OCI-LY3 (cell line): ENCODE measurements at regions not wholly inside any gene's neighbourhood (a gene's known extent, or its start where the extent isn't known, plus 50 kb on each side); places are given as distances from the start of the nearest gene placed in this dataset.

Experiments used
- H2AFZ ChIP-seq: fragments of 200-600, 300-600 bp; shearing (Covaris generic); 2 replicates; pipeline ENCODE4 v1.6.0; 2014; ENCODE audit warnings: antibody characterized with exemption, low read depth, low read length
- H3K27ac ChIP-seq: fragments of 200-600, 300-600 bp; sonication (generic); 2 replicates; pipeline ENCODE4 v1.5.1; 2014; ENCODE audit warnings: mild to moderate bottlenecking, low read length, moderate library complexity, mixed read lengths
- H3K27me3 ChIP-seq: fragments of 200-600, 300-600 bp; sonication (generic); 2 replicates; pipeline ENCODE4 v1.6.1; 2014; ENCODE audit warnings: low read depth, low read length, mixed read lengths
- H3K36me3 ChIP-seq: fragments of 200-600, 300-600 bp; sonication (generic); replicated peaks from 2 replicates; pipeline ENCODE3; 2014; ENCODE audit warnings: low read depth, low read length, mixed read lengths
- H3K4me1 ChIP-seq: fragments of 300-600, 200-600 bp; sonication (generic); 2 replicates; pipeline ENCODE4 v1.6.1; 2014; ENCODE audit warnings: low read length, mixed read lengths
- H3K4me2 ChIP-seq: fragments of 200-600, 300-600 bp; sonication (generic); 2 replicates; pipeline ENCODE4 v1.6.1; 2014; ENCODE audit warnings: low read length, mixed read lengths
- H3K4me3 ChIP-seq: fragments of 300-600, 200-600 bp; sonication (generic); 2 replicates; pipeline ENCODE4 v1.5.1; 2014; ENCODE audit warnings: antibody characterized with exemption, mild to moderate bottlenecking, low read length, moderate library complexity
- H3K79me2 ChIP-seq: fragments of 300-600, 200-600 bp; shearing (Covaris generic); 2 replicates; pipeline ENCODE4 v1.6.1; 2014; ENCODE audit warnings: mild to moderate bottlenecking, low read length, mixed read lengths
- H3K9ac ChIP-seq: fragments of 300-600, 200-600 bp; shearing (Covaris generic); 2 replicates; pipeline ENCODE4 v1.6.0; 2014; ENCODE audit warnings: mild to moderate bottlenecking, low read length, moderate library complexity
- H3K9me3 ChIP-seq: fragments of 200-600, 300-600 bp; shearing (Covaris generic); 2 replicates; pipeline ENCODE4 v1.6.1; 2014; ENCODE audit warnings: low read length, mixed read lengths; ENCODE audit not compliant: insufficient read depth
- H4K20me1 ChIP-seq: fragments of 200-600, 300-600 bp; sonication (generic); 2 replicates; pipeline ENCODE4 v1.6.1; 2016; ENCODE audit warnings: low read length, mixed read lengths; ENCODE audit not compliant: insufficient read depth
- EZH2phosphoT487 ChIP-seq: fragments of 200-600 bp; shearing (Covaris generic); IDR thresholded peaks from 2 replicates; pipeline ENCODE4 v1.6.1; 2018; ENCODE audit warnings: antibody characterized with exemption, mixed run types, low read depth
- TF ChIP-seq, protein P1 (sequence below): fragments of 200-600, 300-600 bp; sonication (generic); IDR thresholded peaks from 2 replicates; pipeline ENCODE4 v1.5.1; 2014; ENCODE audit warnings: antibody characterized with exemption, low read length, low read depth

DNA sequence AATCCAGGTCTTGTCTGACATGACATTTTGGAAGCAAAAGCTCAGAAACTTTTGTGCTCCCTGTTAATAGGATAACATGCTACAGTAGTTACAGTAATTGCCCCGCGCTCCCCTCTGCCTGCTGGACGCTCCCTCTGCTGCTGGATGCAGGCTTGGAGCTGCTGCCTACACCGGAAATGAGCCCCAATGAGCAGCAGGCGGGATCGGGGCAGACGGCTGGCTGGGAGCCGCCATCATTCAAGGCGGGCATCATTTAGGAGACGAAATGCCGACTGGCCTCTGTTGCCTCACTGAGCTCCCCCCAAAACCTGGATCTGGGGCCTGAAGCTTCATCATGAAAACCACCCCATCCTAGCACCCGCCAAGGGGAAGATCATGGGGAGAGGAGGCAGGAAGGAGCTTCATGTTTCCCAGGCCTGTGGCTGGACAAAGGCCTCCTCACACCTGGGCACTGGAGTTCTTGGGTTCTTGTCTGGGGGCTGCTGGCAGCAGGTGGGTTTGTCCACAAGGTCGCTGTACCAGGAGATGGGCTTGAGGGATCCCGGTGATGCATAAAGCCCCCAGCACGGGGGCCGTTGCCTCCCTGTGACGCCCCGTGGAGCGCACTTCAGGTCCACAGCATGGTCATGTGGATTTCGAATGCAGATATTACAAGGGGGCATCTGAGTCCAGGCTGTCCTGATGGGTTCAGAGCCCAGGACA lies 664.3 kb downstream of the BRD1 start:
- no peaks in the 10 kb centered on the region for H3K27me3 ChIP-seq
- no peak for TF ChIP-seq EZH2phosphoT487
- TF ChIP-seq, protein P1, sequence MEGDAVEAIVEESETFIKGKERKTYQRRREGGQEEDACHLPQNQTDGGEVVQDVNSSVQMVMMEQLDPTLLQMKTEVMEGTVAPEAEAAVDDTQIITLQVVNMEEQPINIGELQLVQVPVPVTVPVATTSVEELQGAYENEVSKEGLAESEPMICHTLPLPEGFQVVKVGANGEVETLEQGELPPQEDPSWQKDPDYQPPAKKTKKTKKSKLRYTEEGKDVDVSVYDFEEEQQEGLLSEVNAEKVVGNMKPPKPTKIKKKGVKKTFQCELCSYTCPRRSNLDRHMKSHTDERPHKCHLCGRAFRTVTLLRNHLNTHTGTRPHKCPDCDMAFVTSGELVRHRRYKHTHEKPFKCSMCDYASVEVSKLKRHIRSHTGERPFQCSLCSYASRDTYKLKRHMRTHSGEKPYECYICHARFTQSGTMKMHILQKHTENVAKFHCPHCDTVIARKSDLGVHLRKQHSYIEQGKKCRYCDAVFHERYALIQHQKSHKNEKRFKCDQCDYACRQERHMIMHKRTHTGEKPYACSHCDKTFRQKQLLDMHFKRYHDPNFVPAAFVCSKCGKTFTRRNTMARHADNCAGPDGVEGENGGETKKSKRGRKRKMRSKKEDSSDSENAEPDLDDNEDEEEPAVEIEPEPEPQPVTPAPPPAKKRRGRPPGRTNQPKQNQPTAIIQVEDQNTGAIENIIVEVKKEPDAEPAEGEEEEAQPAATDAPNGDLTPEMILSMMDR: no peak
- H3K27ac ChIP-seq: no peak overlapping the region

DNA sequence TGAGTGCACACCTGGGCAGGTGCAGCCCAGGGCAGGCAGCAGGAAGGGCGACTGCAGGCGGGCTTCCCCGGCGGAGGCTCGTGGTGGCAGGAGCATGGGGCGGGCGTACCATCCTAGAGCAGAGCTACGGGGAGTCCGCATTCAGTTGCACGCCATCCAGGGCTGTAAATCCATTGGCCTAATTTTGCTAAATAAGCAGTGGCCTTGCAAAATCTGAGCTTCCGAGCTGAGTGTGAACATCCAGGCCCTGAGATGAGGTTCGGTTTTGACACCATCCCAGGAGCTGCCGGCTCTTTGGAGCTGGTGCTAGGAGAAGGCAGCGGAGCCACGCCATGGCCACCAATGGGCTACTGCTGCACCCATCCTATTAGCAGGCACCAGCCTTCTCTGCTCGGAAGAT lies 664.8 kb downstream of the BRD1 start:
- Histone ChIP-seq H2AFZ (no peak overlapping the region), H3K4me3 (no peak overlapping the region), H3K4me2 (no peak overlapping the region), H3K27ac (no peak overlapping the region), H3K4me1 (no peaks in the 10 kb centered on the region), H3K9ac (no peak overlapping the region), H3K79me2 (no peaks in the 10 kb centered on the region), H3K9me3 (no peaks in the 10 kb centered on the region), H4K20me1 (no peaks in the 10 kb centered on the region), H3K27me3 (no peaks in the 10 kb centered on the region), H3K36me3 (no peaks in the 10 kb centered on the region)
- TF ChIP-seq EZH2phosphoT487: no peak
- TF ChIP-seq, protein P1: no peak

More for the DNA sequence above, 664.3 kb downstream of the BRD1 start:
- Histone ChIP-seq H2AFZ (no peak overlapping the region), H3K4me2 (no peak overlapping the region), H3K9ac (no peak overlapping the region), H4K20me1 (no peaks in the 10 kb centered on the region), H3K79me2 (no peaks in the 10 kb centered on the region), H3K4me1 (no peaks in the 10 kb centered on the region), H3K36me3 (no peaks in the 10 kb centered on the region), H3K9me3 (no peaks in the 10 kb centered on the region), H3K4me3 (no peak overlapping the region)

DNA sequence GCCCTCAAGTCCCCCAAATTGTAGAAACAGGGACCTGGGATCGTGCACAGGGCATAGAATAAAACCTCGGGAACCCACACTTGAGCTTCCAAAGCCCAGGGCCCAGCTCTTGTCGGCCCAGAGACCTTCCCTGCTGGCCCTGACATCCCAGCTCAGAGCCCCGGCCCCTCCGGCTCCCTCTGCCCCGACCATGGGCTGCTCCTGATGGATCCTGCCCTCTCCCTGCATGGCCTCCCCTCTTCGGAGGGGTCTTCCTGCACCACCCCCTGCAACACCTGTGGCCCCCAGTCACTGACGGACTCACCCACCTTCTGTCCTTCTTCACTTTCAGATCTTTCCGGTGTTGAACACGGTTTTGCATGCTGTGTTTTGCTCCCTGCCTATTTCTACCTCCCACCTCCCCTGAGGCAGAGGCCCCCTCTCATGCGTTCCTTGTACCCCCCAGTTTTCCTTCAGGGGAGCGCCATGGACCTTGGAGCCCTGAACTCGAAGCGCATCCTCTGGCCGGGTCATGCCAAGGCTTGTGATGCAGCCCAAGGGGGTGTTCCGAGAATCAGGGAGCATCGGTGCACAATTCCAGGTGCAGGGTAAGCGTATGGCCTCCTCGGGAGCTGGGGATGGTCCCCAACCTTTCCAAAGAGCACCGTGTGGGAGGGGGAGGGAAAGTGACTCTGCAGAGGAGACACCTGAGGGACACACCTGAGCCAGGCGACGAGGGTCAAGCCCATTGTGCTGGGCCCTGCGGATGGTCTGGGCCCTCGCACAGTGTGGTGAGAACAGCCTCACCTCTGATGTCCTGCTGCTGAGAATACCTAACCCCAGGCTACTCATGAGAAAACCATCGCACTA lies 666.4 kb downstream of the BRD1 start:
- no peak overlapping the region for H2AFZ ChIP-seq
- H3K4me2 ChIP-seq: no peak overlapping the region
- no peak overlapping the region for H3K9ac ChIP-seq
- no peaks in the 10 kb centered on the region for H3K36me3 ChIP-seq
- no peak overlapping the region for H3K27ac ChIP-seq
- H3K4me1 ChIP-seq: no peaks in the 10 kb centered on the region
- H4K20me1 ChIP-seq: no peaks in the 10 kb centered on the region
- no peak overlapping the region for H3K4me3 ChIP-seq
- TF ChIP-seq, protein P1: no peak
- TF ChIP-seq EZH2phosphoT487: no peak
- H3K9me3 ChIP-seq: no peaks in the 10 kb centered on the region
- H3K79me2 ChIP-seq: no peaks in the 10 kb centered on the region
- H3K27me3 ChIP-seq: no peaks in the 10 kb centered on the region

DNA sequence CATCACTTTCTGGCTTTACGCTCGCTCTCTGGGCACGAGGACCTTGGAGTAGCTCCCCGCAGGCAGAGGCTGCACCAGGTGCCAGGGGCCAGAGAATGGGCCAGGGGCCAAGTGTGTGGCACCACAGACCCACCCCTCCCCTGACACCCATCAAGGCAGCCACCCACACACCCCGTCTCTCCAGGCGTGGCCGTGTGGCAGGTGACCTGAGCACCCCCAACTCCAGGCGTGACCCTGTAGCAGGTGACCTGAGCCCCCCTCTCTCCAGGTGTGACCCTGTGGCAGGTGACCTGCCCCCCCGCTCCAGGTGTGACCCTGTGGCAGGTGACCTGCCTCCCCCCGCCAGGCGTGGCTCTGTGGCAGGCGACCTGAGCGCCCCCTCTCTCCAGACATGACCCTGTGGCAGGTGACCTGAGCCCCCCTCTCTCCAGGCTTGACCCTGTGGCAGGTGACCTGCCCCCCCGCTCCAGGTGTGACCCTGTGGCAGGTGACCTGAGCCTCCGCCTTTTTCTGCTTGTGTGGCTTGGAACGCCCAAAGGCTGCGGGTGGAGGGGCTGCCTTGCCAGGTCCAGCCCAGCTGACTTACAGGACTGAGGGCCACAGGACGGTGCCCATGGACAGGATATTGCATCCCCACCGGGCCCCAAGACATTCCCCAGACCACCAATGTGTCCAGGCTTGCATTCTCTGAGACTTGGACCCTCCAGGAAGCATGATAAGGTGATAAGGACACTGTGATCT lies 667.2 kb downstream of the BRD1 start:
- no peak overlapping the region for H3K4me3 ChIP-seq
- no peaks in the 10 kb centered on the region for H3K4me1 ChIP-seq
- TF ChIP-seq, protein P1: no peak
- no peak for TF ChIP-seq EZH2phosphoT487
- H3K9ac ChIP-seq: no peak overlapping the region
- no peaks in the 10 kb centered on the region for H3K79me2 ChIP-seq
- no peak overlapping the region for H3K4me2 ChIP-seq
- H3K36me3 ChIP-seq: no peaks in the 10 kb centered on the region
- no peak overlapping the region for H3K27ac ChIP-seq
- no peak overlapping the region for H2AFZ ChIP-seq
- H3K9me3 ChIP-seq: no peaks in the 10 kb centered on the region
- no peaks in the 10 kb centered on the region for H4K20me1 ChIP-seq
- H3K27me3 ChIP-seq: no peaks in the 10 kb centered on the region
